B cell (primary cell): ENCODE measurements at regions not wholly inside any gene's neighbourhood (a gene's known extent, or its start where the extent isn't known, plus 50 kb on each side); places are given as distances from the start of the nearest gene placed in this dataset.

Experiments
- ATAC-seq: fragments of 200-7000 bp; cut with Tn5 transposase; one replicate; pipeline ENCODE4 v1.10.0; 2021; ENCODE audit warnings: low read depth, mild to moderate bottlenecking, moderate number of reproducible peaks, moderate library complexity
- CTCF ChIA-PET: fragments of 350-600 bp; sonication (Branson Sonifier 250); formaldehyde crosslinking; loops from one replicate; lab custom pipeline; 2021; ENCODE audit warnings: antibody characterized with exemption, inconsistent platforms; lab: Charles Lee
- POLR2A ChIA-PET: fragments of 350-600 bp; sonication (Branson Sonifier 250); formaldehyde crosslinking; loops from one replicate; lab custom pipeline; 2021; ENCODE audit warnings: antibody characterized with exemption; lab: Charles Lee
- DNase-seq: peaks from one replicate; pipeline ENCODE4 v3.0.0; 2013
- H2AFZ ChIP-seq: 2 replicates; pipeline ENCODE4 v1.6.1; 2012; ENCODE audit warnings: mild to moderate bottlenecking, low read depth, low read length; ENCODE audit not compliant: insufficient read depth, poor library complexity, severe bottlenecking
- H3K27ac ChIP-seq, 2 donors: 1 replicate in 1 of 2; 2 replicates in 1 of 2; pipeline ENCODE4 v1.5.1; 2012 to 2013; ENCODE audit warnings: low read length in 2 of 2, mild to moderate bottlenecking in 2 of 2, moderate library complexity in 1 of 2
- H3K27me3 ChIP-seq, 4 experiments: fragments of 200-600 bp in 1 of 4; sonication (generic) in 1 of 4; replicated peaks in 1 of 4; 1 replicate in 2 of 4; 2 replicates in 2 of 4; pipeline versions ENCODE4 v1.6.1 to v1.7.0; 2013 to 2016; ENCODE audit warnings: low read length in 3 of 4, mild to moderate bottlenecking in 2 of 4, mixed read lengths in 1 of 4, moderate library complexity in 1 of 4; ENCODE audit not compliant: insufficient read depth in 4 of 4, control insufficient read depth in 3 of 4; ENCODE audit errors: control extremely low read depth in 1 of 4
- H3K36me3 ChIP-seq, 2 experiments: replicated peaks in 1 of 2; 1 replicate in 1 of 2; 2 replicates in 1 of 2; pipeline versions ENCODE4 v1.6.1 to v1.7.1; 2013; ENCODE audit warnings: low read length in 1 of 2; ENCODE audit not compliant: insufficient read depth in 2 of 2, control insufficient read depth in 1 of 2; ENCODE audit errors: control extremely low read depth in 1 of 2, extremely low read depth in 1 of 2
- H3K4me1 ChIP-seq, 2 donors: fragments of 200-600 bp in 1 of 2; sonication (generic) in 1 of 2; 1 replicate in 1 of 2; 2 replicates in 1 of 2; pipeline versions ENCODE4 v1.5.1 to v1.6.1; 2013 to 2017; ENCODE audit warnings: low read length in 2 of 2; ENCODE audit not compliant: control insufficient read depth in 2 of 2, insufficient read depth in 2 of 2
- H3K4me2 ChIP-seq: replicated peaks from 2 replicates; pipeline ENCODE3; 2012; ENCODE audit warnings: mild to moderate bottlenecking, low read depth, low read length; ENCODE audit not compliant: poor library complexity, severe bottlenecking
- H3K4me3 ChIP-seq, 5 experiments: fragments of 200-600 bp in 1 of 5; sonication (generic) in 1 of 5; 1 replicate in 3 of 5; 2 replicates in 2 of 5; pipeline versions ENCODE4 v1.5.1 to v1.7.0; 2011 to 2016; ENCODE audit warnings: low read length in 4 of 5, mild to moderate bottlenecking in 4 of 5, low read depth in 2 of 5, control low read depth in 1 of 5, moderate library complexity in 1 of 5; ENCODE audit not compliant: insufficient read depth in 1 of 5; ENCODE audit errors: control extremely low read depth in 1 of 5, extremely low read depth in 1 of 5
- H3K79me2 ChIP-seq: fragments of 200-600 bp; sonication (generic); one replicate; pipeline ENCODE4 v1.6.0; 2016; ENCODE audit warnings: low read length; ENCODE audit not compliant: control insufficient read depth, insufficient read depth
- H3K9ac ChIP-seq: fragments of 200-600 bp; sonication (generic); 2 replicates; pipeline ENCODE4 v1.6.1; 2017; ENCODE audit warnings: mild to moderate bottlenecking, low read length, moderate library complexity
- H3K9me3 ChIP-seq, 3 donors: one replicate each; pipeline versions ENCODE4 v1.6.1 to v1.7.1; 2013; ENCODE audit warnings: low read length in 2 of 3; ENCODE audit not compliant: control insufficient read depth in 2 of 3, insufficient read depth in 1 of 3; ENCODE audit errors: control extremely low read depth in 1 of 3
- H4K20me1 ChIP-seq: 2 replicates; pipeline ENCODE4 v1.6.0; 2012; ENCODE audit warnings: mild to moderate bottlenecking, low read length; ENCODE audit not compliant: insufficient read depth, control insufficient read depth, poor library complexity, severe bottlenecking
- H3K27ac Mint-ChIP-seq: one replicate; pipeline ENCODE4 v1.8.0; 2021; ENCODE audit warnings: mixed read lengths
- H3K27me3 Mint-ChIP-seq: one replicate; pipeline ENCODE4 v1.8.0; 2021; ENCODE audit warnings: mixed read lengths
- H3K4me1 Mint-ChIP-seq: one replicate; pipeline ENCODE4 v1.8.0; 2021; ENCODE audit warnings: mixed read lengths
- H3K4me3 Mint-ChIP-seq: one replicate; pipeline ENCODE4 v1.8.0; 2021; ENCODE audit warnings: mixed read lengths
- H3K9me3 Mint-ChIP-seq: one replicate; pipeline ENCODE4 v1.8.0; 2022; ENCODE audit warnings: mixed read lengths; ENCODE audit not compliant: insufficient read depth
- EZH2 ChIP-seq: IDR thresholded peaks from 2 replicates; pipeline ENCODE4 v1.6.1; 2012; ENCODE audit warnings: borderline replicate concordance, low read depth, mild to moderate bottlenecking, moderate library complexity, low read length; ENCODE audit not compliant: insufficient read depth, poor library complexity, severe bottlenecking
- WGBS: methylation state at CpG from one replicate; pipeline ENCODE4 v1.1.5; 2013; ENCODE audit warnings: missing lambda C conversion rate; ENCODE audit not compliant: insufficient coverage; 5-methylcytosine and 5-hydroxymethylcytosine counted together
- intact Hi-C: fragments of 100-400 bp; cut with micrococcal nuclease; formaldehyde crosslinking; loops from one replicate; pipeline ENCODE4 v1.10.0; 2022
- TF ChIP-seq, protein P1 (sequence below): fragments of 200-600 bp; IDR thresholded peaks from one replicate; pipeline ENCODE4 v1.8.0; 2022; ENCODE audit warnings: antibody characterized with exemption, mild to moderate bottlenecking

DNA sequence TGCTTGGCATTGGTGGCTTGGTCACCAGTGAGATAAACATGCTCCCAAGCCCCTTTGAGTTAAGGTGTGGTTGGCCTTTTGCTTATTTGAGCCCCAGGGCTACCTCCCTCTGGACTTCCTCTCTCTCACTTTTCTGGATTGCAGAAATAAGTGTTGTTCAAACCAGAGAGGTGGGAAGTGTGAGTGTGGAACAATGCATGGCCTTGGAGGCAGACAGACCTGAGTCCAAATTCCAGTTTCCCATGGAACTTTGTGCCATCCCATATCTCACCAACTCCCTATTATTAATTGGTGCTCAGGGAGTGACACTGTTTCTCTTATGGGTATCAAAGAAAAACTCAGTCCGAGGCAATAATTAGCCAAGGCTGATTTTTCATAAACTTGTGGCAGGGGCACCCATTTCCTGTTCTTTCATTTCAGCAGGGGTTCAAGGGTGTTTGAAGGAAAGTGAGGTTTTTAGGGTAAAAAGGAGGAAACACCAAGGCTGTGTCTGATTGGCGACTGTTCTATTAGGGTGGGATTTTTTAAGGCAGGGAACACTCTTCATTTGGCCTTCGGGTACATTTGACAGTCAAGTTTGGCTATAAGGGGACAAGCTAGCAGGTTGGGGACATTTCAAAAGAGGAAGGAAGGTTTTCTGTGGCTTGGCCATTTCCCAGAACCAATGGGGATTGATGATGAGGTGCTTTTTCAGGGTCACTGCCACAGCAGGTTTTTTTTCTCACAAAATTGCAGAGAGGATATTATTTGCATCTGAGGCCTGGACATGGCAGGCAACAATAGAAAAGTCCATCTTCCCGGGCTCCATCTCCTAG is 148.8 kb upstream of the NPY start:
- H4K20me1 ChIP-seq = no peaks in the 10 kb centered on the region
- H2AFZ ChIP-seq = no peak overlapping the region
- no peaks in the 10 kb centered on the region for H3K36me3 ChIP-seq
- no peaks in the 10 kb centered on the region for H3K79me2 ChIP-seq
- intact Hi-C loops = no loop called here
- CTCF ChIA-PET = no interaction called here
- no peaks in the 10 kb centered on the region for H3K9me3 ChIP-seq
- no peaks in the 10 kb centered on the region for H3K9me3 Mint-ChIP-seq
- peaks cover 10% of the 10 kb centered on the region for H3K4me1 Mint-ChIP-seq
- POLR2A ChIA-PET = no interaction called here
- H3K27ac ChIP-seq = no peak overlapping the region
- H3K4me1 ChIP-seq = peaks cover 0 to 6% of the 10 kb centered on the region in 2 donors
- no peak overlapping the region for H3K27ac Mint-ChIP-seq
- H3K9ac ChIP-seq = no peak overlapping the region
- DNase-seq (no peak), ATAC-seq (no peak)
- no peak overlapping the region for H3K4me2 ChIP-seq
- no peaks in the 10 kb centered on the region for H3K27me3 Mint-ChIP-seq
- WGBS = 24% methylated on average over 3 of the region's 4 CpGs
- H3K4me3 ChIP-seq = no peak overlapping the region
- no peak for TF ChIP-seq EZH2
- TF ChIP-seq, protein P1, sequence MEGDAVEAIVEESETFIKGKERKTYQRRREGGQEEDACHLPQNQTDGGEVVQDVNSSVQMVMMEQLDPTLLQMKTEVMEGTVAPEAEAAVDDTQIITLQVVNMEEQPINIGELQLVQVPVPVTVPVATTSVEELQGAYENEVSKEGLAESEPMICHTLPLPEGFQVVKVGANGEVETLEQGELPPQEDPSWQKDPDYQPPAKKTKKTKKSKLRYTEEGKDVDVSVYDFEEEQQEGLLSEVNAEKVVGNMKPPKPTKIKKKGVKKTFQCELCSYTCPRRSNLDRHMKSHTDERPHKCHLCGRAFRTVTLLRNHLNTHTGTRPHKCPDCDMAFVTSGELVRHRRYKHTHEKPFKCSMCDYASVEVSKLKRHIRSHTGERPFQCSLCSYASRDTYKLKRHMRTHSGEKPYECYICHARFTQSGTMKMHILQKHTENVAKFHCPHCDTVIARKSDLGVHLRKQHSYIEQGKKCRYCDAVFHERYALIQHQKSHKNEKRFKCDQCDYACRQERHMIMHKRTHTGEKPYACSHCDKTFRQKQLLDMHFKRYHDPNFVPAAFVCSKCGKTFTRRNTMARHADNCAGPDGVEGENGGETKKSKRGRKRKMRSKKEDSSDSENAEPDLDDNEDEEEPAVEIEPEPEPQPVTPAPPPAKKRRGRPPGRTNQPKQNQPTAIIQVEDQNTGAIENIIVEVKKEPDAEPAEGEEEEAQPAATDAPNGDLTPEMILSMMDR = no peak
- no peaks in the 10 kb centered on the region for H3K27me3 ChIP-seq
- no peak overlapping the region for H3K4me3 Mint-ChIP-seq

DNA sequence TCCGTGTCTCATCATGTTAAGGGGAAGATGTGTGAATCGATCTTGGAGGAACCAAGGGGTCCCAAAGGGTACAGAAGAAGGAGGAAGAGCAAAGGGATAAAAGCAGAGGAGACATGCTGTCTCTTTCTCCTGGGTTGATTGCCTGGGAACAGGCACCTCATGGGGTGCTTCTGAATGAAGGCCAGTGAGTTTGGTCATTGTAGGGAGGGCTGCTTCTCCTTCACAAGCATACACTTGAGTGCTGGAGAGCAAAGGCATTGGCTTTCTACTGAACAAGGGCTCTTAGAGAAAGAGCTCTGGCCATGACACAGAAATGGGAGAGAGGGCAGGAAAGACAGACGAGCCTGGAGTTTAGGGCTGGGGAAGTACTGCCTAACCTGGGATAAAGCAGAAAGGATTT is 146.7 kb upstream of the NPY start:
- WGBS = 92% methylated on average over 3 of the region's 3 CpGs
- Histone ChIP-seq H3K4me2 (no peak overlapping the region), H3K4me1 (peaks cover 0 to 6% of the 10 kb centered on the region in 2 donors), H3K27me3 (no peaks in the 10 kb centered on the region), H3K36me3 (no peaks in the 10 kb centered on the region), H3K9me3 (no peaks in the 10 kb centered on the region), H3K9ac (no peak overlapping the region), H4K20me1 (no peaks in the 10 kb centered on the region), H3K27ac (no peak overlapping the region), H3K79me2 (no peaks in the 10 kb centered on the region), H2AFZ (no peak overlapping the region), H3K4me3 (no peak overlapping the region)
- ATAC-seq (no peak), DNase-seq (no peak)
- Mint-ChIP-seq H3K27me3 (peaks cover 3% of the 10 kb centered on the region), H3K4me3 (no peak overlapping the region), H3K9me3 (no peaks in the 10 kb centered on the region), H3K27ac (no peak overlapping the region), H3K4me1 (peaks cover 10% of the 10 kb centered on the region)
- no peak for TF ChIP-seq EZH2
- TF ChIP-seq, protein P1 = no peak
- ChIA-PET CTCF (no interaction called here), POLR2A (no interaction called here)
- intact Hi-C loops = no loop called here
